NCI-H82 treated with DMSO at 0.1 percent for 48 hours (cell line): ENCODE measurements at regions not wholly inside any gene's neighbourhood (a gene's known extent, or its start where the extent isn't known, plus 50 kb on each side); places are given as distances from the start of the nearest gene placed in this dataset.

Experiments used
- DNase-seq: peaks from one replicate; lab custom pipeline; 2025; ENCODE audit not compliant: unreplicated experiment; lab: John Stamatoyannopoulos, UW

DNA sequence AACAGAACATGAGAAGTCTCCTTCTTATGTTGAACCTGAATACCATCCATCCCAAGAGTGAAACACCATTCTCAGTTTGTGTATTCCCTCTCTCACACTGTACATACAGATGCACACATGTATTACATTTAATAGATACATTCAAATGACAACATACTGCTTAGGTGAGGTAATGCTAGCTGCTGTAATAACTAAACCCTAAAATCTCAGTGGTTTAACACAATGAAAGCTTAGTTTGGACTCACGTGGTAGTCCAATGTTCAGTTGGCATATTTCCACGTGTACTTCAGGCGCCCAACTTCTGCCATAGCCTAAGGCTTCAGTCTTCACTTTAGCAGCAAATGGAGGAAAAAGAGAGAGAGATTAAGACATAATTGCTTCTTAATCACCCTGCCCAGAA, 351.1 kb upstream of the PMFBP1 start:
- no peak for DNase-seq

DNA sequence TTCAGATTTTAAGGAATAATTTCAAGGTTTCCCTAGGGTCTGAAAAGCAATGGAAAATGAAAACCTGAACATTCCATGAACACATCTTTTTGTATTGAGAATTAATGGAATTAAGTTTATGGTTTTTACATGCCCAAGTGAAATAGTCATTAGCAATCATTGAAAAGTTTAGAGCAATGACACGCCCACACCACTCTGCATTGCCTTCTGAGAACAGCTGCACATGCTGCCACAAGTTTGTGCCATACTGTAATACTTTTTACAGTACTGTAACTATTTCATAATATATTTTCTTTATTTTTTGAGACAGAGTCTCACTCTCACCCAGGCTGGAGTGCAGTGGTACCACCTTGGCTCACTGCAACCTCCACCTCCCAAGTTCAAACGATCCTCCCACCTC, 345.2 kb upstream of the PMFBP1 start:
- no peak for DNase-seq

GRCh38 chr16:72511171-72511570, 339.2 kb upstream of the PMFBP1 start:
- DNase-seq, result no peak

- no peak for DNase-seq
Measured at GRCh38 chr16:72508191-72508590, 336.2 kb upstream of the PMFBP1 start.

GRCh38 chr16:72502594-72503005, 330.6 kb upstream of the PMFBP1 start:
- DNase-seq, result no peak

- DNase-seq, result peak; percentile 47
Measured at GRCh38 chr16:72501739-72502593, 330.0 kb upstream of the PMFBP1 start.

DNA sequence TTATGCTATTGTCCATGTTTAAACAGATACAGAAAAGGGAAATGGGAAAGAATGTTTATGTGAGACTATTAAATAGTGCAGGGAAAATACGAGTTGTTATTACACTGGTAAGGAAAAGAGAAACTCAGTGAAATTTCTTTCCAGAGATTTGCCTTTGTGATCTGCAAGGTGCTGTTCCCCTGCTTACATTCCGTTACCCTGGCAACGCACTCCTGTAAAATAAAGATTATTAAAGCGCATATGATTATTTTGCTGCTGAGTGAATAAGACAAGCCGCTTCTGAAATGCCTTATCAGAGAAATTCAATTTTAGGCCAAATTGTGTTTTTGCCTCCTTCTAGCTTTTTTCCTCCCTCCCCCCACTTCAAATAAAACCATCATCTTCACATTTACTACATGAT, 328.6 kb upstream of the PMFBP1 start:
- DNase-seq, result no peak

DNA sequence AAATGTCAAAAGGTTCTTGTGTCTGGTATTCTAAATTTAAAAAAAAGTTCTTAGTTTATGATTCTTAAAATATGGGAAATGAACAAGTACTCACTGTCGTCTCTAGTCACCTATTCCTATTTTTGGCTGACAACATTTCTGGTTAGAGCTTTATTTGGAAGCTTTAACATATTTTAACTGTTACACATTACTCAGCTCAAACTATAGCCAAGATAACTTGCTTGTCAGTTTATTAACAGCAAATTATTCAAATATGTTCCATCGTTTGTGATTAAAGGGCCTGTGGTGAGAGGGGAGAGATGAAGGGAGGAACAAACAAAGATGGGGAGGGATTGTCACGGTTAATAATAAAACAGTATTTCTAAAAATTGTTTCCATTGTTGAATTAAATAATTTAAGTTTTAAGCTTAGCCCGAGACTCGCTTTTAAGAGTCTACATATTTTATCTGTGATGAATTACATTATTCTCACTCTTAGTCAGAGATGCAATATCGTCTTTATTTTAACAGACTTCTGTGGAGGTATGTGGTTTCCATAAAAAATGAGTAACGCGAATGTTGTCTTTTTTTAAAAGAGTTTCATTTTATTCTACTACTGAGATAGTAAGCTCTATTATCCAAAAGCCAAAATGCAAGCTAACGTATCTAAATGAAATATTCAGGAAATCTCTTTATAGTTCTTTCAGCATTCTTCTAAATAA, 321.9 kb upstream of the PMFBP1 start:
- DNase-seq, result no peak

DNA sequence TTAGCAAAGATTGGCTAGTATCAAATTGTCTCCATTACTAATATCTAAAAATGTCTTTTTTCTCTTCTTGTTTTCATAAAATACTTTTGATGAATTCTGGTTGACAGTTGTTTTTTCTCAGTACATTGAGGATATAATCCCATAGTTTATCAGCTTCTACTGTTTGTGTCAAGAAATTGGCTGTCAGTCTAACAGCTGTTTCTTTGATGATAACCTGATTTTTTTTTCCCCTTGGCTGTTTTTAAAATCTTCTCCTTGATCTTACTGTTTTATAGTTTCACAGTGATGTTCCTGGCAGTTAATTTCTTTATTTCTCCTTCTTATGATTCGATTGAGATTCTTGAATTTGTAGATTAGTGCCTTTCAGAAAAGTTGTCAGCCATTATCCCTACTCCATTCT, 315.3 kb upstream of the PMFBP1 start:
- no peak for DNase-seq

DNA sequence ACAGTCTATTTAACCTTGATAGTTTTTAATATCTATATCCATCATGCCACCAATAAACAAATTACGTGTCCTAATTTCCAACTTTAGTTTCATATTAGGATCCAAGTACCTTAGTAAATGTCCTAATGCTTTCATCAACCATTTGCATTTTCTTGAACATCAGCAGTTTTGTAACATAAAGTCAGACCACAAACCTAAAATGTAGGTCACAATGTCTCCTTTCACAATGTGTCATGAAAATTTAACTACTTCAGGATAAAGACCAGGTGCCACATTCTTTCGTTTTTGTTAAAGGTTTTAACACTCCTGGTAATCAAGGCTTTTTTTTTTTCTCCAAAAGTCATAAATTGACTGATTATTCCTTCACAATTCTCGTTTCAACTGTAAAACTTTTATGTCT, 310.7 kb upstream of the PMFBP1 start:
- DNase-seq, result no peak

DNA sequence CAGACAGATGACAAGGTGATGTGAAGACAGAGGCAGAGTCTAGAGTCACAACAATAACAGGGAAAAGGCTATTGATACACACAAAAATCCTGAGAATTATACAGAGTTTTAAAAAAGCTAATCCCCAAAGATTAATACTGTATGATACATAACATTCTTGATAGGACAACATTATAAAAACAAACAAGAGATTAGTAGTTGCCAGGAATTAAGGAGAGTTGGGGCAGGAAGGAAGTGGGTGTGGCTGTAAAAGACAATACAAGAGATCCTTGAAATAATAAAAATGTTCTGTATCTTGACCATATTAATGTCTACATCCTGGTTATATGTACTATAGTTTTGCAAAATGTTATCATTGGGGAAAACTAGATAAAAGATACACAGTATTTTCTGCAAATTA, 309.5 kb upstream of the PMFBP1 start:
- DNase-seq, result no peak

GRCh38 chr16:72480911-72481310, 309.0 kb upstream of the PMFBP1 start:
- no peak for DNase-seq

GRCh38 chr16:72475688-72476087, 303.7 kb upstream of the PMFBP1 start:
- no peak for DNase-seq

DNA sequence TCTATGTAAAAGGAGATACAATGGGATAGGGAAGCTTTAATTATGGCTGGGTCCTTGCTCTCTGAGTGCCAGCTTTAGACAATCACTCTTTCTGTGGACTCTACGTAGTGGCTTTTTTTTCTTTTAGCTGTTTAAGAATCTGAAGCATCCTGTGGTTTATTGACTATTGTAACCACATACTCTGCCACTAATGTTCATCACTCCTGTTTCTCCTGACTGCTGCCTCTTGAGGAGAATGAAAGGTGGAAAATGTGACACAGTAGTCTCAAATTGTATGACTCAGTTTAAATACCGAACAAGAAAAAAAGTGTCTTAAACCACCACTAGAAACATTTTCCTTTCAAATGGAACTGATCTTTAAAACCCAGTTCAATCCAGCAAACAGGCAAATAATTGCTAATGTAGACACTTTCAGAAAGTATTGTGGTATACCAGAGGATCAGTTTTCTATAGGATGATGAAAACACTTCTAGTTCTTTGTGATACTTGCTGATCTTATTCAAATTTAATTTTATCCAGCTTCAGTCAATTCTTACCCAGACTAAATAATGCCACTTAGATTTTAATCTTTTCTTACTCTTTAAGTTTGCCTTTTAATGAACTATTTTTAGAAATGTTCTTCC, 302.7 kb upstream of the PMFBP1 start:
- no peak for DNase-seq

DNA sequence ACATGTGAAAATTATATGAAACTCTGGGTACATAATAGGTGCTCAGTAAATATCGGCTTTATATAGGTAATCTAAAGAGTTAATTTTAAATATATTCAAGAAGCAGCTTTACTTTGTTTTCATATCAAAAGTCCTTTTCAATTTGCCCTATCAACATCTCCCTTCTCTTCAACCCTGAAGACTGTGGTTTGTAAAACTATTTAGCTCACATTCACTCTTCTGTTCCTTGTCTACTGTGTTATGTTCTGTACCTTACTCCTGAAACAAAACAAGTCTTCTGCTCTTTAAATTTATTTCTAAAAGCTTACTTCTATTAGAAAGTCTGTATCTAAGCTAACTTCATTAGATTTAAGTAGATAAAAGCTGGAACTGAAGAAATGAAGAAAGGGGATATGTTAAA, 301.7 kb upstream of the PMFBP1 start:
- no peak for DNase-seq

DNA sequence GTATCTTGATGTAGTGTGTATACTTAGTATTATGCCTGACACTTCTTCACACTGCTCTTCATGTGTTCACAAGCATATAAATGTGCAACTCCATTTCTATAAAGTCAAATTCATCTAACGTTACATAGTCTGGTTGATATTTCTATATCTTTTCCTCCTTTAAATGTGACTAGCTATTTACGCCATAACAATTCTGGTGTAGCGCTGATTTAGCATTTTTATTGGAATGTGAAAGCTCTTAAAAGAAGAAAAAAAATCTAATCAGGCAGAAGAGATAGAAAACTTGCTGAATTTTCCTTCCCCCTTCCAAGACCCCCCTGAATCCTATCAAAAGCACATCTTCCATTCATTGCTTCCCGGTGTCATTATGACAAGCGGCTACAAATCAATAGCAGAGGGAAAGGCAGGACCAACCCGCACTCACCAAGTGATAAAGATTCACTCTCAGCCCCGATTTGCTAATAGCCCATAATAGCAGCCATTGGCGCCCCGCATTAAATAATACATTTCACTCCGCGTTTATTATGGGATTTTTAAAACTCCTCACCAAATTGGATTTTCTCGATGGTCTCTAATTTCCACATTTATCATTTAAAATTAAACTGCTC, 299.5 kb upstream of the PMFBP1 start:
- DNase-seq, result no peak

DNA sequence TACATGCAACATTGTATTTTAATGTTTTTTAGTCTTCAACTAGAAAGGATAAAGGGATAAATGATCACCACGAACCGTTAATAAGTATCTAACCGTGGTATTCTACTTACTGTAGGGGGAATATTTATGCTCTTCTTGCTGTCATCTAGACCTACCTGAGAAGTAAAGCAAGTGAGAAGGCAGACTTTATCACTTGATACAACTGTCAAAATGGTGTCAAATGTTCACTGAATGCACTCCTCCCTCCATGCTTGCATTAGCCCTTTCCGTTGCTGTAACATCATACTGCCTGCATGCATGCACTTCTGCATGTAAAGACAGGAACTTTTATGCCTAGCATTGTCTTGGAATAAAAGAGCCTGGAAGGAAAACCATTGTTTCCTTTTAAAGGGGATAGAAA, 298.6 kb upstream of the PMFBP1 start:
- DNase-seq, result no peak

GRCh38 chr16:72469932-72470331, 298.0 kb upstream of the PMFBP1 start:
- DNase-seq, result no peak

DNA sequence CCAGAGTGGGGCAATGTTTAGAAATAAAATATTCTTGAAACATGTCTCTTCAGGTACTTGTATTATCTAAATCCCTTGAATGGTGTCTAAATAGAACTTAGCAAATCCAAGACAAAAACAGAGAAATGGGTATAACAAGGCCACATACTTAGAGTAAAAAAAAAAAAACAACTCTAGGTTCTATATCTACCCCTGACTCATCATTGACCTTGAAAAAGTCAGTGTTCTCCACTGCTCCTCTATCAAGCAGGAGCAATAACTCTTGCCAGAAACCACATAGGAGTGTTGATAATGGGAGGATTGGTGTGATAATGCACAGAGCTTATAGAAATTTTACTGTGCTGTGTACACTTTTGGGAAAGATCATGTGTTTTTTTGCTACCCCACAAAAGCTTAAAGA, 296.6 kb upstream of the PMFBP1 start:
- no peak for DNase-seq

- peak; percentile 29 for DNase-seq
Measured at GRCh38 chr16:72467157-72467759, 295.3 kb upstream of the PMFBP1 start.
